Lower leg skin (tissue), 3 donors: ENCODE measurements at regions not wholly inside any gene's neighbourhood (a gene's known extent, or its start where the extent isn't known, plus 50 kb on each side); places are given as distances from the start of the nearest gene placed in this dataset.

Experiments used
- CTCF ChIP-seq, 3 donors: fragments of 450-650 bp; IDR thresholded peaks; one replicate each; pipeline ENCODE4 v1.5.1; 2016; ENCODE audit warnings: antibody characterized with exemption in 3 of 3, mild to moderate bottlenecking in 3 of 3, moderate library complexity in 2 of 3
- POLR2A ChIP-seq, 2 donors: fragments of 450-650 bp; IDR thresholded peaks; one replicate each; pipeline ENCODE4 v1.6.1; 2016 to 2017; ENCODE audit warnings: antibody characterized with exemption in 2 of 2, mild to moderate bottlenecking in 1 of 2, moderate library complexity in 1 of 2

- TF ChIP-seq CTCF (IDR thresholded peaks at IDR 0.05) (peak in 1 of 3 donors; percentile 72), POLR2A (IDR thresholded peaks at IDR 0.05) (no peak)
Observed at GRCh38 chr5:148740966-148741742, 85.3 kb upstream of the ADRB2 start.
